ENCODE measurements at regions not wholly inside any gene's neighbourhood (a gene's known extent, or its start where the extent isn't known, plus 50 kb on each side); places are given as distances from the start of the nearest gene placed in this dataset.

DNA sequence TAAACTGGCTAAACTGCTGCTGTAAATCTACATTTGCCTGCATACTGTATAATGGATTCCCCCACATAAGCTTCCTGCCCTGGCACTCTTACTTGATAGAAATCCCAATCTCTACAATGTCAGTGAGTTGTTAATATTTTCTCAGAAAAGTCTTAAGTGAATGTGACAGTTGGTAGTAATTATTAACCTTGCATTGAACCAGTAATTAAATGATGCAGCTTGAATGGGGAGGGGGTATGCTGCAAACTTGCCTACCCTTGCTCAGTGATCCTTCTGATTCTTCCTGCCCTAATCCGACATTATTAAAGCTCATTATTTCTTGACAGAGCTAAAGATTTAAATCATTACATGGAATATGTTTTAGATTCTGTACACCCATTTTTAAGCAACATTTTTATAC lies 119.0 kb upstream of the CDH7 start (continued):
- no peak for TF ChIP-seq U2AF2 (IDR thresholded peaks at IDR 0.05; ENCODE audit: low read depth, low read length)
- TF ChIP-seq, protein P1, sequence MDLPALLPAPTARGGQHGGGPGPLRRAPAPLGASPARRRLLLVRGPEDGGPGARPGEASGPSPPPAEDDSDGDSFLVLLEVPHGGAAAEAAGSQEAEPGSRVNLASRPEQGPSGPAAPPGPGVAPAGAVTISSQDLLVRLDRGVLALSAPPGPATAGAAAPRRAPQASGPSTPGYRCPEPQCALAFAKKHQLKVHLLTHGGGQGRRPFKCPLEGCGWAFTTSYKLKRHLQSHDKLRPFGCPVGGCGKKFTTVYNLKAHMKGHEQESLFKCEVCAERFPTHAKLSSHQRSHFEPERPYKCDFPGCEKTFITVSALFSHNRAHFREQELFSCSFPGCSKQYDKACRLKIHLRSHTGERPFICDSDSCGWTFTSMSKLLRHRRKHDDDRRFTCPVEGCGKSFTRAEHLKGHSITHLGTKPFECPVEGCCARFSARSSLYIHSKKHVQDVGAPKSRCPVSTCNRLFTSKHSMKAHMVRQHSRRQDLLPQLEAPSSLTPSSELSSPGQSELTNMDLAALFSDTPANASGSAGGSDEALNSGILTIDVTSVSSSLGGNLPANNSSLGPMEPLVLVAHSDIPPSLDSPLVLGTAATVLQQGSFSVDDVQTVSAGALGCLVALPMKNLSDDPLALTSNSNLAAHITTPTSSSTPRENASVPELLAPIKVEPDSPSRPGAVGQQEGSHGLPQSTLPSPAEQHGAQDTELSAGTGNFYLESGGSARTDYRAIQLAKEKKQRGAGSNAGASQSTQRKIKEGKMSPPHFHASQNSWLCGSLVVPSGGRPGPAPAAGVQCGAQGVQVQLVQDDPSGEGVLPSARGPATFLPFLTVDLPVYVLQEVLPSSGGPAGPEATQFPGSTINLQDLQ (CRISPR knock-in tag; IDR thresholded peaks at IDR 0.05), result no peak
- TF ChIP-seq, protein P2, sequence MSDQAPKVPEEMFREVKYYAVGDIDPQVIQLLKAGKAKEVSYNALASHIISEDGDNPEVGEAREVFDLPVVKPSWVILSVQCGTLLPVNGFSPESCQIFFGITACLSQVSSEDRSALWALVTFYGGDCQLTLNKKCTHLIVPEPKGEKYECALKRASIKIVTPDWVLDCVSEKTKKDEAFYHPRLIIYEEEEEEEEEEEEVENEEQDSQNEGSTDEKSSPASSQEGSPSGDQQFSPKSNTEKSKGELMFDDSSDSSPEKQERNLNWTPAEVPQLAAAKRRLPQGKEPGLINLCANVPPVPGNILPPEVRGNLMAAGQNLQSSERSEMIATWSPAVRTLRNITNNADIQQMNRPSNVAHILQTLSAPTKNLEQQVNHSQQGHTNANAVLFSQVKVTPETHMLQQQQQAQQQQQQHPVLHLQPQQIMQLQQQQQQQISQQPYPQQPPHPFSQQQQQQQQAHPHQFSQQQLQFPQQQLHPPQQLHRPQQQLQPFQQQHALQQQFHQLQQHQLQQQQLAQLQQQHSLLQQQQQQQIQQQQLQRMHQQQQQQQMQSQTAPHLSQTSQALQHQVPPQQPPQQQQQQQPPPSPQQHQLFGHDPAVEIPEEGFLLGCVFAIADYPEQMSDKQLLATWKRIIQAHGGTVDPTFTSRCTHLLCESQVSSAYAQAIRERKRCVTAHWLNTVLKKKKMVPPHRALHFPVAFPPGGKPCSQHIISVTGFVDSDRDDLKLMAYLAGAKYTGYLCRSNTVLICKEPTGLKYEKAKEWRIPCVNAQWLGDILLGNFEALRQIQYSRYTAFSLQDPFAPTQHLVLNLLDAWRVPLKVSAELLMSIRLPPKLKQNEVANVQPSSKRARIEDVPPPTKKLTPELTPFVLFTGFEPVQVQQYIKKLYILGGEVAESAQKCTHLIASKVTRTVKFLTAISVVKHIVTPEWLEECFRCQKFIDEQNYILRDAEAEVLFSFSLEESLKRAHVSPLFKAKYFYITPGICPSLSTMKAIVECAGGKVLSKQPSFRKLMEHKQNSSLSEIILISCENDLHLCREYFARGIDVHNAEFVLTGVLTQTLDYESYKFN (CRISPR knock-in tag; conservative IDR thresholded peaks at IDR 0.05), result no peak

DNA sequence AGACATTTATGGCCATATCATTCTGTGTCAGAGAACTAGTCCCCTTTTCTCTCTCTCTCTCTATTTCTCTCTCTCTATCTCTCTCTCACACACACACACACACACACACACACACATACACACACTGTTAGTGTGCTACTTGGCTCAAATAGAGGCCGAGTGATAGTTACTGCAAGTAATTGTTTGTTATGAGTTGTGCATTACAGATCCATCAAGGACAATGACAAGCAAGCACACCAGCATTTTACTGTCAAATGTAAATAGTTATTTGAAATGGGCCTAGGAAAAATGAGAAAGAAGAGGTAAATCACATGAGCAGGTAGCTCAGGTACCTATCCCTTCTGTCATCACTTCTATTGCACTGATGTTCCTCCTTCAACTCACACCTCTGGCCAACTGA lies 122.4 kb upstream of the CDH7 start:
- H3K9ac ChIP-seq (ENCODE audit: insufficient read depth, low read depth, low read length), result no peak overlapping the region
- in situ Hi-C loops (cut with HindIII; ENCODE audit: extremely low pct_ligation_motif_present, low pct_unique_long_range_greater_than_20kb), result no loop called here
- FAIRE-seq, result no peak
- no peaks in the 10 kb centered on the region for H3K79me2 ChIP-seq (ENCODE audit: insufficient read depth, low read length)
- intact Hi-C loops (cut with micrococcal nuclease; ENCODE audit: unreplicated experiment), result no loop called here
- no peaks in the 10 kb centered on the region for H3K9me3 ChIP-seq (ENCODE audit: low read length)
- CTCF ChIA-PET (ENCODE audit: low intra/inter-chr PET ratio, low total read pairs), result no interaction called here
- no peak for ATAC-seq
- no peak overlapping the region for H2AFZ ChIP-seq (ENCODE audit: low read length)
- TF ChIP-seq ZFP36 (IDR thresholded peaks at IDR 0.05; ENCODE audit: borderline replicate concordance, low read depth, low read length, partially characterized antibody) (no peak), PAX8 (CRISPR knock-in tag; IDR thresholded peaks at IDR 0.05; ENCODE audit: borderline replicate concordance) (no peak), EED (CRISPR knock-in tag; IDR thresholded peaks at IDR 0.05) (no peak), ZNF7 (CRISPR knock-in tag; IDR thresholded peaks at IDR 0.05) (no peak)
- TF ChIP-seq, protein P3, sequence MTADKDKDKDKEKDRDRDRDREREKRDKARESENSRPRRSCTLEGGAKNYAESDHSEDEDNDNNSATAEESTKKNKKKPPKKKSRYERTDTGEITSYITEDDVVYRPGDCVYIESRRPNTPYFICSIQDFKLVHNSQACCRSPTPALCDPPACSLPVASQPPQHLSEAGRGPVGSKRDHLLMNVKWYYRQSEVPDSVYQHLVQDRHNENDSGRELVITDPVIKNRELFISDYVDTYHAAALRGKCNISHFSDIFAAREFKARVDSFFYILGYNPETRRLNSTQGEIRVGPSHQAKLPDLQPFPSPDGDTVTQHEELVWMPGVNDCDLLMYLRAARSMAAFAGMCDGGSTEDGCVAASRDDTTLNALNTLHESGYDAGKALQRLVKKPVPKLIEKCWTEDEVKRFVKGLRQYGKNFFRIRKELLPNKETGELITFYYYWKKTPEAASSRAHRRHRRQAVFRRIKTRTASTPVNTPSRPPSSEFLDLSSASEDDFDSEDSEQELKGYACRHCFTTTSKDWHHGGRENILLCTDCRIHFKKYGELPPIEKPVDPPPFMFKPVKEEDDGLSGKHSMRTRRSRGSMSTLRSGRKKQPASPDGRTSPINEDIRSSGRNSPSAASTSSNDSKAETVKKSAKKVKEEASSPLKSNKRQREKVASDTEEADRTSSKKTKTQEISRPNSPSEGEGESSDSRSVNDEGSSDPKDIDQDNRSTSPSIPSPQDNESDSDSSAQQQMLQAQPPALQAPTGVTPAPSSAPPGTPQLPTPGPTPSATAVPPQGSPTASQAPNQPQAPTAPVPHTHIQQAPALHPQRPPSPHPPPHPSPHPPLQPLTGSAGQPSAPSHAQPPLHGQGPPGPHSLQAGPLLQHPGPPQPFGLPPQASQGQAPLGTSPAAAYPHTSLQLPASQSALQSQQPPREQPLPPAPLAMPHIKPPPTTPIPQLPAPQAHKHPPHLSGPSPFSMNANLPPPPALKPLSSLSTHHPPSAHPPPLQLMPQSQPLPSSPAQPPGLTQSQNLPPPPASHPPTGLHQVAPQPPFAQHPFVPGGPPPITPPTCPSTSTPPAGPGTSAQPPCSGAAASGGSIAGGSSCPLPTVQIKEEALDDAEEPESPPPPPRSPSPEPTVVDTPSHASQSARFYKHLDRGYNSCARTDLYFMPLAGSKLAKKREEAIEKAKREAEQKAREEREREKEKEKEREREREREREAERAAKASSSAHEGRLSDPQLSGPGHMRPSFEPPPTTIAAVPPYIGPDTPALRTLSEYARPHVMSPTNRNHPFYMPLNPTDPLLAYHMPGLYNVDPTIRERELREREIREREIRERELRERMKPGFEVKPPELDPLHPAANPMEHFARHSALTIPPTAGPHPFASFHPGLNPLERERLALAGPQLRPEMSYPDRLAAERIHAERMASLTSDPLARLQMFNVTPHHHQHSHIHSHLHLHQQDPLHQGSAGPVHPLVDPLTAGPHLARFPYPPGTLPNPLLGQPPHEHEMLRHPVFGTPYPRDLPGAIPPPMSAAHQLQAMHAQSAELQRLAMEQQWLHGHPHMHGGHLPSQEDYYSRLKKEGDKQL (CRISPR knock-in tag; IDR thresholded peaks at IDR 0.05; ENCODE audit: low read depth), result no peak
- H4K20me1 ChIP-seq (ENCODE audit: insufficient read depth, low read length), result no peaks in the 10 kb centered on the region
- H3K4me1 ChIP-seq (ENCODE audit: insufficient read depth, low read length), result no peaks in the 10 kb centered on the region
- no peak overlapping the region for H3K4me2 ChIP-seq (ENCODE audit: low read depth, low read length)
- no peak overlapping the region for H3K4me3 ChIP-seq (replicated peaks in 1 of 3; ENCODE audit: insufficient read depth in 1 of 3, low read depth in 2 of 3, low read length in 3 of 3)
- WGBS (ENCODE audit: low lambda C conversion rate), result 0% methylated on average over 1 of the region's 1 CpG
- no peaks in the 10 kb centered on the region for H3K36me3 ChIP-seq (replicated peaks in 1 of 2; ENCODE audit: control insufficient read depth in 1 of 2, insufficient read depth in 2 of 2, low read length in 2 of 2)
- no peaks in the 10 kb centered on the region for H3K27me3 ChIP-seq (ENCODE audit: control insufficient read depth in 1 of 2, insufficient read depth in 2 of 2, low read length in 2 of 2)
- BruUV-seq (replicated peaks), result no TSS peak
- POLR2A ChIA-PET, result no interaction called here
- H3K27ac ChIP-seq (ENCODE audit: extremely low read length, insufficient read depth, low read length), result no peak overlapping the region
- DNase-seq (ENCODE audit: low spot score), result no peak
